Panc1 (cell line): ENCODE measurements at regions not wholly inside any gene's neighbourhood (a gene's known extent, or its start where the extent isn't known, plus 50 kb on each side); places are given as distances from the start of the nearest gene placed in this dataset.

Experiments used
- ATAC-seq: fragments of 200-7000 bp; cut with Tn5 transposase; 2 replicates; pipeline ENCODE4 v1.9.1; 2020; ENCODE audit warnings: mild to moderate bottlenecking, moderate library complexity
- BruUV-seq: library from RNA; stranded (reverse); fragments of 400-500 nt; replicated peaks from 2 replicates; lab custom pipeline; 2021; lab: Mats Ljungman, UMichigan
- CTCF ChIA-PET: fragments of 300-600 bp; sonication (Branson Sonifier 250); formaldehyde crosslinking; loops from one replicate; lab custom pipeline; 2022; ENCODE audit warnings: antibody characterized with exemption; lab: Charles Lee
- POLR2A ChIA-PET: fragments of 300-600 bp; sonication (Branson Sonifier 250); formaldehyde crosslinking; loops from one replicate; lab custom pipeline; 2022; ENCODE audit warnings: antibody characterized with exemption; lab: Charles Lee
- DNase-seq: peaks from one replicate; pipeline ENCODE4 v3.0.0-alpha.2; 2010; ENCODE audit warnings: low read depth, low spot score
- H3K27ac ChIP-seq: 2 replicates; pipeline ENCODE4 v1.5.1; 2011; ENCODE audit warnings: mild to moderate bottlenecking, low read length, inconsistent platforms
- H3K27me3 ChIP-seq: fragments of 200-500 bp; sonication (Bioruptor generic); 2 replicates; pipeline ENCODE4 v1.6.0; 2014; ENCODE audit warnings: low read length, inconsistent platforms; ENCODE audit not compliant: control insufficient read depth, insufficient read depth
- H3K36me3 ChIP-seq: fragments of 200-500 bp; sonication (Bioruptor generic); 2 replicates; pipeline ENCODE4 v1.5.1; 2014; ENCODE audit warnings: inconsistent platforms, mild to moderate bottlenecking, low read length, moderate library complexity; ENCODE audit not compliant: control insufficient read depth, insufficient read depth
- H3K4me1 ChIP-seq: 2 replicates; pipeline ENCODE4 v1.5.1; 2011; ENCODE audit warnings: inconsistent platforms, mild to moderate bottlenecking, low read length, moderate library complexity; ENCODE audit not compliant: control insufficient read depth, insufficient read depth
- H3K4me3 ChIP-seq, 2 experiments: 2 replicates each; pipeline ENCODE4 v1.5.1; 2011 to 2012; ENCODE audit warnings: low read depth in 2 of 2, low read length in 2 of 2, mild to moderate bottlenecking in 2 of 2, inconsistent platforms in 1 of 2, moderate library complexity in 1 of 2
- H3K9me3 ChIP-seq: fragments of 200-500 bp; sonication (Bioruptor generic); 2 replicates; pipeline ENCODE4 v1.5.1; 2014; ENCODE audit warnings: low read depth, mild to moderate bottlenecking, inconsistent platforms, low read length, moderate library complexity; ENCODE audit not compliant: control insufficient read depth, insufficient read depth
- POLR2AphosphoS5 ChIP-seq: IDR thresholded peaks from 2 replicates; pipeline ENCODE4 v1.6.1; 2012; ENCODE audit warnings: mild to moderate bottlenecking, low read depth, low read length, moderate library complexity
- SIN3A ChIP-seq: IDR thresholded peaks from 2 replicates; pipeline ENCODE4 v1.6.1; 2012; ENCODE audit warnings: low read depth, mild to moderate bottlenecking, low read length, moderate library complexity, borderline replicate concordance; ENCODE audit not compliant: insufficient read depth
- TCF7L2 ChIP-seq: IDR thresholded peaks from 2 replicates; pipeline ENCODE4 v1.6.1; 2011; ENCODE audit warnings: mild to moderate bottlenecking, low read depth, low read length, inconsistent platforms
- in situ Hi-C: cut with HindIII; loops from 2 replicates; pipeline ENCODE4 v1.10.0; 2016; ENCODE audit warnings: low sequenced_read_pairs, low pct_unique_long_range_greater_than_20kb
- intact Hi-C: fragments of 100-400 bp; cut with micrococcal nuclease; formaldehyde crosslinking; loops from one replicate; pipeline ENCODE4 v1.10.0; 2022; ENCODE audit not compliant: unreplicated experiment
- TF ChIP-seq, protein P1 (sequence below): fragments of 450-650 bp; IDR thresholded peaks from 2 replicates; pipeline ENCODE4 v1.5.1; 2017; ENCODE audit warnings: mild to moderate bottlenecking
- TF ChIP-seq, protein P2 (sequence below), 2 experiments: IDR thresholded peaks; 2 replicates each; pipeline ENCODE4 v1.6.1; 2011 to 2012; ENCODE audit warnings: low read depth in 2 of 2, control low read depth in 1 of 2, low read length in 1 of 2, mild to moderate bottlenecking in 1 of 2, moderate library complexity in 1 of 2; ENCODE audit not compliant: insufficient read depth in 1 of 2

DNA sequence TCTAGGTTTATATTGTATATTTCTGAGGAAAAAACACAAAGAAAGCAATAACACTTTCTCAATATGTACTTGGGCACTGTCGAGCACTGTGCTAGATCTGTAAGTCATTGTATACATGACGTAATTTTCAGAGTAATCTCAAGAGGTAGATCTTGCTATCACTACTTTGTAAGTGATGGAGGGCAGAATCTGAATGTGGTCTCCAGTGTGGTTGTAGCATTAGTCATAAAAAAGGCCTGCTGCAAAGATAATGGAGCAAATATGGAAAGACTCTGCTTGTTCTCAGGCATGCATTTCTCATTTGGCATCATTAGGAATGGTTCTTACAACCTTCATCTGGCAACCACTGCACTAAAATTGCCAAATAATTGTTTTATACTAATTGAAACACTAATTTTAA lies 419.8 kb upstream of the CCDC179 start:
- ATAC-seq = no peak
- Histone ChIP-seq H3K9me3 (no peaks in the 10 kb centered on the region), H3K36me3 (no peaks in the 10 kb centered on the region), H3K27me3 (no peaks in the 10 kb centered on the region), H3K4me1 (no peaks in the 10 kb centered on the region), H3K27ac (no peak overlapping the region), H3K4me3 (no peak overlapping the region)
- DNase-seq = no peak
- no TSS peak for BruUV-seq
- in situ Hi-C loops = no loop called here
- TF ChIP-seq TCF7L2 (no peak), POLR2AphosphoS5 (no peak), SIN3A (no peak)
- TF ChIP-seq, protein P1, sequence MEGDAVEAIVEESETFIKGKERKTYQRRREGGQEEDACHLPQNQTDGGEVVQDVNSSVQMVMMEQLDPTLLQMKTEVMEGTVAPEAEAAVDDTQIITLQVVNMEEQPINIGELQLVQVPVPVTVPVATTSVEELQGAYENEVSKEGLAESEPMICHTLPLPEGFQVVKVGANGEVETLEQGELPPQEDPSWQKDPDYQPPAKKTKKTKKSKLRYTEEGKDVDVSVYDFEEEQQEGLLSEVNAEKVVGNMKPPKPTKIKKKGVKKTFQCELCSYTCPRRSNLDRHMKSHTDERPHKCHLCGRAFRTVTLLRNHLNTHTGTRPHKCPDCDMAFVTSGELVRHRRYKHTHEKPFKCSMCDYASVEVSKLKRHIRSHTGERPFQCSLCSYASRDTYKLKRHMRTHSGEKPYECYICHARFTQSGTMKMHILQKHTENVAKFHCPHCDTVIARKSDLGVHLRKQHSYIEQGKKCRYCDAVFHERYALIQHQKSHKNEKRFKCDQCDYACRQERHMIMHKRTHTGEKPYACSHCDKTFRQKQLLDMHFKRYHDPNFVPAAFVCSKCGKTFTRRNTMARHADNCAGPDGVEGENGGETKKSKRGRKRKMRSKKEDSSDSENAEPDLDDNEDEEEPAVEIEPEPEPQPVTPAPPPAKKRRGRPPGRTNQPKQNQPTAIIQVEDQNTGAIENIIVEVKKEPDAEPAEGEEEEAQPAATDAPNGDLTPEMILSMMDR = no peak
- TF ChIP-seq, protein P2, sequence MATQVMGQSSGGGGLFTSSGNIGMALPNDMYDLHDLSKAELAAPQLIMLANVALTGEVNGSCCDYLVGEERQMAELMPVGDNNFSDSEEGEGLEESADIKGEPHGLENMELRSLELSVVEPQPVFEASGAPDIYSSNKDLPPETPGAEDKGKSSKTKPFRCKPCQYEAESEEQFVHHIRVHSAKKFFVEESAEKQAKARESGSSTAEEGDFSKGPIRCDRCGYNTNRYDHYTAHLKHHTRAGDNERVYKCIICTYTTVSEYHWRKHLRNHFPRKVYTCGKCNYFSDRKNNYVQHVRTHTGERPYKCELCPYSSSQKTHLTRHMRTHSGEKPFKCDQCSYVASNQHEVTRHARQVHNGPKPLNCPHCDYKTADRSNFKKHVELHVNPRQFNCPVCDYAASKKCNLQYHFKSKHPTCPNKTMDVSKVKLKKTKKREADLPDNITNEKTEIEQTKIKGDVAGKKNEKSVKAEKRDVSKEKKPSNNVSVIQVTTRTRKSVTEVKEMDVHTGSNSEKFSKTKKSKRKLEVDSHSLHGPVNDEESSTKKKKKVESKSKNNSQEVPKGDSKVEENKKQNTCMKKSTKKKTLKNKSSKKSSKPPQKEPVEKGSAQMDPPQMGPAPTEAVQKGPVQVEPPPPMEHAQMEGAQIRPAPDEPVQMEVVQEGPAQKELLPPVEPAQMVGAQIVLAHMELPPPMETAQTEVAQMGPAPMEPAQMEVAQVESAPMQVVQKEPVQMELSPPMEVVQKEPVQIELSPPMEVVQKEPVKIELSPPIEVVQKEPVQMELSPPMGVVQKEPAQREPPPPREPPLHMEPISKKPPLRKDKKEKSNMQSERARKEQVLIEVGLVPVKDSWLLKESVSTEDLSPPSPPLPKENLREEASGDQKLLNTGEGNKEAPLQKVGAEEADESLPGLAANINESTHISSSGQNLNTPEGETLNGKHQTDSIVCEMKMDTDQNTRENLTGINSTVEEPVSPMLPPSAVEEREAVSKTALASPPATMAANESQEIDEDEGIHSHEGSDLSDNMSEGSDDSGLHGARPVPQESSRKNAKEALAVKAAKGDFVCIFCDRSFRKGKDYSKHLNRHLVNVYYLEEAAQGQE (IDR thresholded peaks at IDR 0.05; ENCODE audit: insufficient read depth in 1 of 2, low read depth in 2 of 2, low read length in 1 of 2) = no peak
- ChIA-PET POLR2A (no interaction called here), CTCF (no interaction called here)
- intact Hi-C loops = no loop called here

DNA sequence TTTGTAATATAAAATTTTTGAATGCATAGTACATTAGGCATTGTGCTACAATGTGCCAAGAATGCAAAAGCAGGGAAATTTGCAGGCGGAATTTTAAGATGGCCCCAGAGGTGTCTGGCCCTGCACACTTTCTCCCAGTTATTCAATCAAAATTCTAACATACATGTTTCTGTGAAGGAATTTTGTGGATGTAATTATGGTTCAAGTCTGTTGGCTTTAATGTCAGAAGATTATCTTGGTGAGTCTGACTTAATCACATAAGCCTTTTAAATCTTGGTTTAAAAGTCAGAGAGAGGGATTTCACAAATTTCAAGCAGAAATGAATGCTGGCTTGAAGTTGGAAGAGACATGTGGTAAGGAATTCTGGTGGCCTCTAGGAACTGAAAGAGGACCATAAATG lies 423.4 kb upstream of the CCDC179 start:
- DNase-seq (no peak), ATAC-seq (no peak)
- Histone ChIP-seq H3K36me3 (no peaks in the 10 kb centered on the region), H3K9me3 (no peaks in the 10 kb centered on the region), H3K27me3 (no peaks in the 10 kb centered on the region), H3K4me1 (no peaks in the 10 kb centered on the region), H3K27ac (no peak overlapping the region), H3K4me3 (no peak overlapping the region)
- BruUV-seq = no TSS peak
- ChIA-PET POLR2A (no interaction called here), CTCF (no interaction called here)
- in situ Hi-C loops (no loop called here), intact Hi-C loops (no loop called here)
- TF ChIP-seq SIN3A = no peak
- TF ChIP-seq, protein P2 (IDR thresholded peaks at IDR 0.05; ENCODE audit: insufficient read depth in 1 of 2, low read depth in 2 of 2, low read length in 1 of 2) = no peak
- TF ChIP-seq, protein P1 = no peak
- TF ChIP-seq TCF7L2 = no peak
- TF ChIP-seq POLR2AphosphoS5 = no peak
